HG02763 (cell line): ENCODE measurements at regions not wholly inside any gene's neighbourhood (a gene's known extent, or its start where the extent isn't known, plus 50 kb on each side); places are given as distances from the start of the nearest gene placed in this dataset.
"Not testable (repeated sequence)": the region's sequence is repeated elsewhere in the genome, so short reads cannot be mapped to it uniquely, and the experiment has no call there.

ENCODE experiments used
- ATAC-seq: cut with Tn5 transposase; IDR thresholded peaks from one replicate; pipeline ENCODE4 v1.9.1; 2021; ENCODE audit warnings: mild to moderate bottlenecking, moderate library complexity; ENCODE audit not compliant: unreplicated experiment

DNA sequence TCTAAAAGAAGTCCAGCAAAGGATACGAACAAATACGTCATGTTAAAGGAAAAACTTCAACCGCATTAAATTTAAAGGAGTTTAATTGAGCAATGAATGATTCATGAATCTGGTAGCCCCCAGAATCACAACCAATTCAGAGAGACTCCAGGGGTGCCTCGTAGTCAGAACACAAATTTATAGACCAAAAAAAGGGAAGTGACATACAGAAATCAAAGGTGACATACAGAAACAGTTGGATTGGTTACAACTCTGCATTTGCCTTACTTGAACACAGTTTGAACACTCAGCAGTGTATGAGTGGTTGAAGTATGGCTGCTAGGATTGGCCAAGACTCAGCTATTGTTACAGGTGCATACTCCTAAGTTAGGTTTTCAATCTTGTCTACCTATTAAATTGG, 59.5 kb upstream of the SERP2 start:
- not testable (repeated sequence) for ATAC-seq

DNA sequence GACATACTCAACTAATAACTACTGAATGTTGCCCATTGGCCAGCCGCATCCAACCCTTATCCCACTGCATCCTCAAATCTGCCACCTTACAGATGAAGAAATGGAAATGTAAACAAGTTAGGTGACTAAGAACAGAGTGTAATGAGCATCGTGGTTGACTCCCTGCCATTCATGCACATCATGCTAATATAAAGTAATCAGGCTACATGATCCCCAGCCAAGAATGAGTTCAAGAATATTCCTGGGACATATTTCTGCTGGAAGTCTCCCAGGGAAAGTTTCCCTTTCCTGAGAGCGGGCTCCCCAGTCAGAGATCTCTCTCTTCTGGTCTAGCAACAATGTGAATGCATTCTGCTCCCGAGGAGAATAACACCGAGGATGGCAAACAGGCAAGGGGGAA, 55.9 kb upstream of the SERP2 start:
- no peak for ATAC-seq

- ATAC-seq, result no peak
Observed at GRCh38 chr13:44318161-44318560, 55.5 kb upstream of the SERP2 start.

DNA sequence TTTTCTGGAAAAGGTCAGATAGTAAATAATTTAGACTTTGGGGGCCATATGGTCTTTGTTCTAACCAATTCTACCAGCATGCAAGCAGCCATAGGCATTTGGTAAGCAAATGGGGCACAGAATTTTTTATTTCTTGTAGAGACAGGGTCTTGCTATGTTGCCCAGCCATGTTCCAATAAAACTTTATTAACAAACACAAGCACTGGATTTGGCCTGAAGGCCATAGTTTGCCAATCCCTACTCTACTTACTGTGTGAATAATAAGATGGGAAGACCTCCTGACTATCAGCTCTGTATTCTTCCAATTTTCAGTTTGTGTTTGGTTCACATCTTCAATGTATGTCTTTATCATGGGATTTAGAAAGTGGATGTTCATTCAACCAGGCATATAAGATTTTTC, 53.0 kb upstream of the SERP2 start:
- no peak for ATAC-seq

DNA sequence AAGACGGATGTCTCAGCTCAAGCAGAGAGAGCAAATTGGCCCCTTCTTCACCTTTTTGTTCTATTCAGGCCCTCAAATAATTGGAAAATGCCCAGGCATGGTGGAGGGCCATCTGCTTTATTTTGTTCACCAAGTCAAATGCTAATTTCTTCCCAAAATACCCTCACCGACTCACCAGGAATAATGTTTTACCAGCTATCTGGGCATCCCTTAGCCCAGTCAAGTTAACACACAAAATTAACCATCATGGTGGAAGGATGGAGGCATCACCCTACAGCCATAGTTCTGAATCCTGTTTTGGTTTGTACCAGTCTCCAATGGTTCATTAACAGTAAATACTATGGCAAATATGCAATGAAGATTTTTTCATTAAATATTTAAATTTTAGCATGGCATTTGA, 51.7 kb upstream of the SERP2 start:
- no peak for ATAC-seq

GRCh38 chr13:44322928-44323327, 50.7 kb upstream of the SERP2 start:
- no peak for ATAC-seq

GRCh38 chr13:44323754-44324153, 49.9 kb upstream of the SERP2 start:
- ATAC-seq, result no peak
